ENCODE measurements at regions not wholly inside any gene's neighbourhood (a gene's known extent, or its start where the extent isn't known, plus 50 kb on each side); places are given as distances from the start of the nearest gene placed in this dataset.
"Not testable (repeated sequence)": the region's sequence is repeated elsewhere in the genome, so short reads cannot be mapped to it uniquely, and the experiment has no call there.

GRCh38 chr2:140076164-140076563 is 1296.0 kb upstream of the NXPH2 start:
- Histone ChIP-seq H3K27me3 (ENCODE audit: control insufficient read depth, insufficient read depth, low read length) (no peaks in the 10 kb centered on the region), H3K36me3 (ENCODE audit: control insufficient read depth, insufficient read depth, low read length) (no peaks in the 10 kb centered on the region), H3K4me3 (ENCODE audit: low read depth, low read length) (no peak overlapping the region)
- ChIA-PET CTCF (no interaction called here), POLR2A (no interaction called here)
- no peak for TF ChIP-seq CTCF (IDR thresholded peaks at IDR 0.05; ENCODE audit: insufficient read depth, low read depth, low read length)
- DNase-seq (ENCODE audit: low read depth): no peak

GRCh38 chr2:140073763-140074162 is 1293.6 kb upstream of the NXPH2 start:
- CTCF ChIA-PET; DNase-seq (ENCODE audit: low read depth); H3K36me3 ChIP-seq (ENCODE audit: control insufficient read depth, insufficient read depth, low read length); POLR2A ChIA-PET; H3K27me3 ChIP-seq (ENCODE audit: control insufficient read depth, insufficient read depth, low read length); H3K4me3 ChIP-seq (ENCODE audit: low read depth, low read length): not testable (repeated sequence)

GRCh38 chr2:140067661-140068060 is 1287.5 kb upstream of the NXPH2 start:
- no peaks in the 10 kb centered on the region for H3K27me3 ChIP-seq (ENCODE audit: control insufficient read depth, insufficient read depth, low read length)
- H3K4me3 ChIP-seq (ENCODE audit: low read depth, low read length): no peak overlapping the region
- no peak for DNase-seq (ENCODE audit: low read depth)
- TF ChIP-seq CTCF (IDR thresholded peaks at IDR 0.05; ENCODE audit: insufficient read depth, low read depth, low read length): no peak
- ChIA-PET POLR2A (no interaction called here), CTCF (no interaction called here)
- H3K36me3 ChIP-seq (ENCODE audit: control insufficient read depth, insufficient read depth, low read length): no peaks in the 10 kb centered on the region

GRCh38 chr2:140064243-140064642 is 1284.1 kb upstream of the NXPH2 start:
- no peak for TF ChIP-seq CTCF (IDR thresholded peaks at IDR 0.05; ENCODE audit: insufficient read depth, low read depth, low read length)
- Histone ChIP-seq H3K27me3 (ENCODE audit: control insufficient read depth, insufficient read depth, low read length) (no peaks in the 10 kb centered on the region), H3K4me3 (ENCODE audit: low read depth, low read length) (no peak overlapping the region), H3K36me3 (ENCODE audit: control insufficient read depth, insufficient read depth, low read length) (no peaks in the 10 kb centered on the region)
- ChIA-PET POLR2A (no interaction called here), CTCF (interaction anchor here (0.6 kb wide), 1 partner anchor 23 kb away, joined by 3 read pairs; no protein-coding TSS in a partner anchor)
- DNase-seq (ENCODE audit: low read depth): no peak

- POLR2A ChIA-PET: no interaction called here
- CTCF ChIA-PET: no interaction called here
- no peaks in the 10 kb centered on the region for H3K27me3 ChIP-seq (ENCODE audit: control insufficient read depth, insufficient read depth, low read length)
Measured at GRCh38 chr2:140063356-140063755, 1283.2 kb upstream of the NXPH2 start.

More at GRCh38 chr2:140063356-140063755, 1283.2 kb upstream of the NXPH2 start:
- Histone ChIP-seq H3K36me3 (ENCODE audit: control insufficient read depth, insufficient read depth, low read length) (no peaks in the 10 kb centered on the region), H3K4me3 (ENCODE audit: low read depth, low read length) (no peak overlapping the region)
- DNase-seq (ENCODE audit: low read depth): no peak
- no peak for TF ChIP-seq CTCF (IDR thresholded peaks at IDR 0.05; ENCODE audit: insufficient read depth, low read depth, low read length)

Measured in BJ (cell line).